ENCODE measurements at regions not wholly inside any gene's neighbourhood (a gene's known extent, or its start where the extent isn't known, plus 50 kb on each side); places are given as distances from the start of the nearest gene placed in this dataset.
"Not testable (repeated sequence)": the region's sequence is repeated elsewhere in the genome, so short reads cannot be mapped to it uniquely, and the experiment has no call there.

DNA sequence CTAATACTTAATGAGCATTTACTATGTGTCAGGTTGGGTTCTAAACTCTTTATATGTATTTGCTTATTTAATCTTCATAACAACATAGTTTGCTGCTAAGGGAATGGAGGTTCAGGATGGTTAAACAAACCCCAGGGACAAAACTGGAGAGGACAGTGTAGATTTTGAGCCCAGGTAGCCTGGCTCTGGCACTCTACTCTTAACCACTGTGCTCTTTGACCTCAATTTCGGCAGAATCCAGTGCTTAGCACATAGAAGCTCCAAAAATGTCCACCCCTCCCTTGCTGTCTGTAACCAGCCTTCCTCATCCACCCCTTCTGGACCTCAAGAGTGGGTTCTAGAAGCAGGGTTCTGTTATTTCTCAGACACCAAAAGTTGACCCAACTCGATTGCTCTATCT is 88.0 kb upstream of the SYT13 start:
- no peak overlapping the region for H3K4me3 ChIP-seq (ENCODE audit: low read depth, low read length)
- no peak for DNase-seq (ENCODE audit: low read depth)
- TF ChIP-seq, protein P1, sequence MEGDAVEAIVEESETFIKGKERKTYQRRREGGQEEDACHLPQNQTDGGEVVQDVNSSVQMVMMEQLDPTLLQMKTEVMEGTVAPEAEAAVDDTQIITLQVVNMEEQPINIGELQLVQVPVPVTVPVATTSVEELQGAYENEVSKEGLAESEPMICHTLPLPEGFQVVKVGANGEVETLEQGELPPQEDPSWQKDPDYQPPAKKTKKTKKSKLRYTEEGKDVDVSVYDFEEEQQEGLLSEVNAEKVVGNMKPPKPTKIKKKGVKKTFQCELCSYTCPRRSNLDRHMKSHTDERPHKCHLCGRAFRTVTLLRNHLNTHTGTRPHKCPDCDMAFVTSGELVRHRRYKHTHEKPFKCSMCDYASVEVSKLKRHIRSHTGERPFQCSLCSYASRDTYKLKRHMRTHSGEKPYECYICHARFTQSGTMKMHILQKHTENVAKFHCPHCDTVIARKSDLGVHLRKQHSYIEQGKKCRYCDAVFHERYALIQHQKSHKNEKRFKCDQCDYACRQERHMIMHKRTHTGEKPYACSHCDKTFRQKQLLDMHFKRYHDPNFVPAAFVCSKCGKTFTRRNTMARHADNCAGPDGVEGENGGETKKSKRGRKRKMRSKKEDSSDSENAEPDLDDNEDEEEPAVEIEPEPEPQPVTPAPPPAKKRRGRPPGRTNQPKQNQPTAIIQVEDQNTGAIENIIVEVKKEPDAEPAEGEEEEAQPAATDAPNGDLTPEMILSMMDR (IDR thresholded peaks at IDR 0.05; ENCODE audit: control insufficient read depth, extremely low read depth, insufficient read depth), result no peak

DNA sequence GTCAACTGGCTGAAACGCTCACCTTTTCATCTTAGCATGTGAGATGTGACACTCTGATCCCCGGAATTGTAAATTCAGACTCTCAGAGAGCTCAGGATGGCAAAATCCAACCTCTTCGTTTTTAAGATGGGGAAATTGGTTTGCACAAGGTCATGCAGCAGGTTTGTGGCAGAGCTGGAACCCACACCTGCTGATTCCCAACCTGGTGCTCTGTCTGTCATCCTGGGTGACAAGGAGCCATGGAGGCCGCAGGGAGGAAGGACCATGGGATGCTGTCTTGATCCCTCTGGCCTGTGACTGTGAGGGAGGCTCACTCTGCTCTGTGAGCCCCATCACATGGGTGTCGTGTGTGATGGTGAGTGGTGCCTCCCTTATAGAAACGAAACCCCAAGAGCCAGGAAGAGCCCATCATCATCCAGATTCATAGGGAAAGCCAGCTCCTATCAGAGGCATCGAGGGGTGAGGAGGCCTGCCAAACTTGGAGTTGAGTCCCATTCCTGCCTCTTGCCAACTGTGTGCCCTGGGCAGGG is 87.4 kb upstream of the SYT13 start:
- no peak overlapping the region for H3K4me3 ChIP-seq (ENCODE audit: low read depth, low read length)

DNA sequence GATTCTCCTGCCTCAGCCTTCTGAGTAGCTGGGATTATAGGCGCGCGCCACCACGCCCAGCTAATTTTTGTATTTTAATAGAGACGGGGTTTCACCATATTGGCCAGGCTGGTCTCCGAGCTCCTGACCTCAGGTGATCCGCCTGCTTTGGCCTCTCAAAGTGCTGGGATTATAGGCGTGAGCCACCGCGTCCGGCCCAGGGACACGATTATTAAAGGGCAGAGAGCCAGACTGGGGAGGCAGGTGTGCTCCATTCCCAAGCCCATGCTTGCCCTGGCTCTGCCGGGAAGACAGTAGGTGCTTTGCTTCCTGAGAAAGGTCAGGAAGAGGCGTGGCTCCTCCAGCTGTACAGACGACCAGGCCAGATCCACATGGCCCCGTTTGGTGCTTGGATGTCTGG is 86.3 kb upstream of the SYT13 start:
- not testable (repeated sequence) for DNase-seq (ENCODE audit: low read depth); H3K4me3 ChIP-seq (ENCODE audit: low read depth, low read length)

More for the DNA sequence above, 87.4 kb upstream of the SYT13 start:
- DNase-seq (ENCODE audit: low read depth), result no peak
- TF ChIP-seq, protein P1 (IDR thresholded peaks at IDR 0.05; ENCODE audit: control insufficient read depth, extremely low read depth, insufficient read depth), result no peak

DNA sequence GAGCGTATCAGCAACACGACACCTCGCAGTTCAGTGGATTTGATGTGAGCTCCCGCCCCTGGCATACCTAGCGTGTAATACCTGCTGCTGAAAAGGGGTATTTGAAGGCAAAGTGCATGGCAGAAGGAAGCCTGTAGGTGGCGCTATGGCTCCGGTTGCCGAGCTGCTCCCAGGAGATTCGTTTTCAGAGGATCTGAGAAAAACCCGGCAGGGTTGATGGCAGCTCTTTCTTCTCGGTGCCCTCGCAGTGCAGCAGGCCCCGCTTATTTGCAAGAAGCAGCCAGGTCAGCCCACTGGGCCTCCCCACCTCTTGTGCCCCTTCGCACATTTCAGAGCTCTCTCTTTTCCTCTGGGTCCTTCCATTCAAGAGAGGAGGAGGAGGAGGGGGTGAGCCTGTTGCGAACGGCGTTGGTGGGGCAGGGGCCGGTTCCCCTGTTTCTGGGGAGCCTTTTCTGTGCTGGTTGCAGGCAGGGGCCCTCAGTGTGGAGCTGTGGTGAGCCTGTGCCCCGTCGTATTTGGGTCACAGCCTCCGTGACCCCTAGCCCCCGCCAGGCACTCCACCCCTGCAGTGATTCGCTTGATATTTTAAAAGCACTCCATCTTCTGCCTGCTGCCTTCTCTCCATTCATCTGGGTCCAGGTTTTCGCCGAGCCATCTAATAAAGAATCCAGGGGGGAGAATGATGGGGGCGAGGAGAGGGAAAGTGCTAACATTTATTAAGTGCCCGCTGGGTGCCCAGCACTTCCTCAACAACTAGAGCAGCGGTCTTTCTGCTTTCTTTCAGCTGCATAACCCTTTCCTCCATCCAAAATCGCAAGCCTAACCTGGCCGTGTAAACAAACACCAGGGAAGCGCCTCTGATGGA is 85.3 kb upstream of the SYT13 start:
- H3K4me3 ChIP-seq (ENCODE audit: low read depth, low read length), result no peak overlapping the region
- TF ChIP-seq, protein P1 (IDR thresholded peaks at IDR 0.05; ENCODE audit: control insufficient read depth, extremely low read depth, insufficient read depth), result peak; percentile 97
- DNase-seq (ENCODE audit: low read depth), result peak; percentile 32

DNA sequence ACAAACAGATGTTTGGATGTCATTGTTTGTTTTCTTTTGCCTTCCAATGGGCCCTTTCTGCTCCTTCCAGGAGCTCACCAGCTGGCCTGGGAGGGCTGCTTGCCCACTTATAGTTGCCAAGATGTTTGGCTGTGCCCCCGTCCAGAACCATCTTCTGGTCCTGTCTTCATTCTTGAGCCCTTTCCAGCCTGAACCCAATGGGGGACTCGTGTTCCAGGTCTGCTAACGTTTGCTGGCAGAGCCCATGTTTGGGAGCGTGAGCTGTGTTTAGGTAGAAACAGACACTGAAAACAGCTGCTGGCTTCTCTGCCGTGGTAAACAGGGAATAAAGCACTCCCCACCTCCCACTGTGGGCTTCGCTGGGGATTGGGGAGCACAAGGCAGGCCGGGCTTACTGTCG is 83.2 kb upstream of the SYT13 start:
- H3K4me3 ChIP-seq (ENCODE audit: low read depth, low read length), result no peak overlapping the region
- no peak for DNase-seq (ENCODE audit: low read depth)
- TF ChIP-seq, protein P1 (IDR thresholded peaks at IDR 0.05; ENCODE audit: control insufficient read depth, extremely low read depth, insufficient read depth), result no peak

DNA sequence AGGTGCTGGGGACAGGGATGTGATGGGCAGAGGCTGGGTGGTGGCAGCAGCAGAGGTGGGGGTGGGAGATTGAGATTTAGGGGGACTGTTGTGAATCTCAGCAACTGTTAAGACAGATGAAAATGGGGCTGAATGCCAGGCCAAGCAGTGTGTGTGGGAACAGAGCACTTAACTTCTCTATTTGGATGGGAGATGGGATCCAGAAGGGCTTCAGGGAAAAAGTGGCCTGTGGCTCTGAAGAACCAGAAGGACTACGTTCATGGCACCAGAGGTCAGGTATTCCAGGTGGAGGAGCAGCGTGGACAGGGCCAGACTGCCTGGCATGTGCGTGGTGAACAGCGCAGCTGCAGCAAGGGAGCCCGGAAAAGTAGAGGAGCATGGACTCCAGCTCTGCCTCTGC is 82.6 kb upstream of the SYT13 start:
- no peak overlapping the region for H3K4me3 ChIP-seq (ENCODE audit: low read depth, low read length)
- TF ChIP-seq, protein P1 (IDR thresholded peaks at IDR 0.05; ENCODE audit: control insufficient read depth, extremely low read depth, insufficient read depth), result no peak
- no peak for DNase-seq (ENCODE audit: low read depth)

DNA sequence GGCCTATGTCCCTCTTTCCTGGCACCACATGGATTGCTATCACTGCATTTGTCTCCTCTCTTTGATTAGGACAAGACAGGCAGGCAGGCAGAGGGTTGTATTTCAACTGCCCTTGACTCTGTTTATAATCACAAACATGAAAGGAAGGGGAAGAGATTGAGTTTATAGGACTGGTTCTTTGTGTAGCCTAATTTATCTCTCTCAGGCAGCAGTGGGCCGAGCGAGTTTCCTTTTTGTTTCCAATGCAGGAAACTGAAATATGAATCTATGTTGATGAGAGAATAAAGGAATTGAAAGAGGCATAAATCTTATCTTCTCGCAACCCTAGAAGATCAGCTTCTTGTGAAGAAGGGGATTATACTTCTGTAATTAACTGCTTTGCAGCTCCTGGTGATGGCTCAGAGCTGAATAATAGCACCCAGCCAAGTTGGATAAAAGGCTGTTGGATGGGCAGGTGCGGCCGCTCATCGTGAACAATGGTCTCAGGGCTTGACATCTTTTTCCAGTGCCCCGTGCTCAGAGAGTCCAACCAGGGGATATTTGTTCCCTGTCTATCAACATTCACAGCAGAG is 80.6 kb upstream of the SYT13 start:
- TF ChIP-seq, protein P1 (IDR thresholded peaks at IDR 0.05; ENCODE audit: control insufficient read depth, extremely low read depth, insufficient read depth), result no peak

More for the DNA sequence above, 80.6 kb upstream of the SYT13 start:
- no peak for DNase-seq (ENCODE audit: low read depth)
- no peak overlapping the region for H3K4me3 ChIP-seq (ENCODE audit: low read depth, low read length)

All from LNCaP clone FGC (cell line).